GM12878 (cell line): ENCODE measurements at regions not wholly inside any gene's neighbourhood (a gene's known extent, or its start where the extent isn't known, plus 50 kb on each side); places are given as distances from the start of the nearest gene placed in this dataset.

Source experiments
- CTCF ChIP-seq, 3 experiments: IDR thresholded peaks in 2 of 3; conservative IDR thresholded peaks in 1 of 3; 2 replicates each; pipeline ENCODE4 v1.5.1; 2011; ENCODE audit warnings: low read depth in 3 of 3, low read length in 3 of 3, mild to moderate bottlenecking in 3 of 3, control low read depth in 2 of 3, moderate library complexity in 2 of 3, inconsistent platforms in 1 of 3, mixed read lengths in 1 of 3; ENCODE audit not compliant: control insufficient read depth in 2 of 3, insufficient read depth in 1 of 3; ENCODE audit errors: extremely low read depth in 1 of 3
- NR2C2 ChIP-seq: IDR thresholded peaks from 2 replicates; pipeline ENCODE4 v1.6.1; 2011; ENCODE audit warnings: borderline replicate concordance, low read depth; ENCODE audit not compliant: control insufficient read depth, insufficient read length
- PBX3 ChIP-seq: IDR thresholded peaks from 2 replicates; pipeline ENCODE4 v1.6.1; 2011; ENCODE audit warnings: mild to moderate bottlenecking, low read depth, low read length, moderate library complexity; ENCODE audit not compliant: insufficient replicate concordance
- SP1 ChIP-seq: IDR thresholded peaks from one replicate; pipeline ENCODE4 v1.6.1; 2011; ENCODE audit warnings: low read depth, low read length
- USF1 ChIP-seq: IDR thresholded peaks from 2 replicates; pipeline ENCODE4 v1.6.1; 2011; ENCODE audit warnings: borderline replicate concordance, low read depth, mild to moderate bottlenecking, moderate library complexity, mixed read lengths, low read length; ENCODE audit not compliant: insufficient read depth; ENCODE audit errors: extremely low read length
- YY1 ChIP-seq: IDR thresholded peaks from 2 replicates; pipeline ENCODE4 v1.6.1; 2011; ENCODE audit warnings: low read depth, mild to moderate bottlenecking, low read length

GRCh38 chr3:35929158-35929557 is 289.8 kb downstream of the ARPP21 start:
- TF ChIP-seq SP1 (no peak), PBX3 (no peak), CTCF (IDR thresholded peaks at IDR 0.05 in 2 of 3, conservative IDR thresholded peaks at IDR 0.05 in 1 of 3; ENCODE audit: control insufficient read depth in 2 of 3, extremely low read depth in 1 of 3, insufficient read depth in 1 of 3, low read depth in 3 of 3, low read length in 3 of 3) (no peak), USF1 (no peak), NR2C2 (no peak), YY1 (no peak)
